ENCODE measurements at regions not wholly inside any gene's neighbourhood (a gene's known extent, or its start where the extent isn't known, plus 50 kb on each side); places are given as distances from the start of the nearest gene placed in this dataset.

DNA sequence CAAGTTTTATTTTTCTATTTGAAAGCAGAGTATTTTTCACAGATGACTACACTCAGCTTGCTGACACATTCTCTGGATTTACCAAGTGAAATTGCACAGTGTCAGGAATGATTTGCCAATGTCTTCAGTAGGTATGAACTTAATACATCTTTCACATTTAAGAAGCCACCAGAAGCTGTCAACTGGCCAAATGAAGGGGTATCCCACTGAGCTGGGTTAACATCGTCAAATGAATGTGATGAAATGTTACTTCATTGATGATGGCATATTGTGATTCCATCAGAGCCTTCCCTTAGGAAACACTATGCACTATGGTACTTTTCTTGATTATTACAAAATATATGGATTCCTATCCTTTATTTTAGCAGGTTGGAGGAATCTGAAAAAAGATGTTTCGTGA is 592.3 kb downstream of the FGF9 start:
- Histone ChIP-seq H3K9me3 (replicated peaks in 1 of 11) (peaks cover 2 to 45% (median 27%) of the 10 kb centered on the region in 11 experiments; a peak in 15 of 22 replicates), H3K9ac (no peak overlapping the region), H4K20me1 (no peaks in the 10 kb centered on the region), H3K27ac (no peak overlapping the region), H3K36me3 (no peaks in the 10 kb centered on the region), H3K27me3 (no peaks in the 10 kb centered on the region), H3K4me2 (peak overlapping the region in 3 of 11 experiments; percentile 6 to 35 (median 27); a peak in 1 of 22 replicates), H3K4me3 (no peak overlapping the region), H3K4me1 (peaks cover 0 to 18% (median 12%) of the 10 kb centered on the region in 10 experiments; a peak in 13 of 20 replicates)
- TF ChIP-seq Cebpa-rat (IDR thresholded peaks at IDR 0.05) = no peak

DNA sequence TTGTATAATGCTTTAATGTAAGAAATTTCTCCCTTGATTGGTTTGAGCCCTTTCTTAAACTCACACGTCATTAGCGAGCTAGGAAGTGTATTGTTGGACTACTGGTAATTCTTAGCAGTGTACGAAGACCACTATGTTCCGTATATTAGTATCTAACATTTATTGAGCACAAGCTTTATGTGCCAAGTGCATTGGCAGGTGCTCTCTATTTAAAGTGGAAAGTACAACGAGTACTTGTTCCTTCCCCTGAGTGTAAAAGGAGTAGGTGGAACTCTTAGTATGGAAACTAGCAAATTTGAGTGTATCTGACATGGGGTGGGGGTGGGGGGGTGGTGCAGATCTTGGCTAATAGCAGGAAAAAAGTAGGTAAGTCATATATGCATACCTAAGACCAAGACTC is 594.7 kb downstream of the FGF9 start:
- Histone ChIP-seq H4K20me1 (no peaks in the 10 kb centered on the region), H3K27ac (no peak overlapping the region), H3K36me3 (no peaks in the 10 kb centered on the region), H3K27me3 (no peaks in the 10 kb centered on the region), H3K4me3 (no peak overlapping the region), H3K9me3 (replicated peaks in 1 of 11) (peaks cover 0 to 49% (median 20%) of the 10 kb centered on the region in 11 experiments; a peak in 16 of 22 replicates), H3K9ac (no peak overlapping the region), H3K4me1 (peaks cover 0 to 18% (median 12%) of the 10 kb centered on the region in 10 experiments; a peak in 13 of 20 replicates), H3K4me2 (no peak overlapping the region)
- TF ChIP-seq Cebpa-rat (IDR thresholded peaks at IDR 0.05) = no peak

DNA sequence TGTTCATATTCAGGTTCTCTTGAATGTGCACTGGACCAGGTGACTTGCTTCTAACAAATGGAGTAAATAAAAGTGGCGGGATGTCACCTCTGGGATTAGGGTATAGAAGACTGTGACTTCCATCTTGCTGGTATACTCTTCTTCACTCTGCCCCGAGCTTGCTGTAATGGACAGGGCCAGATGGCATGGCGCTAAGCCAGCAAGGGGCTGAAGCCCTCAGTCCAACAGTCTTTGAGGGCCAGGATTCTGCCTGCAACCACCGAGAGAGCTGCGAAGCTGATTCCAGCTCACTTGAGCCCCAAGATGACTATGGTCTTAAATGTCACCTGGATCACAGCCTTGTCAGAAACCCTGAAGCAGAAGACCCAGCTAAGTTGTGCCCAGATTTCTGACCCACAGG is 600.0 kb downstream of the FGF9 start:
- H3K4me3 ChIP-seq = no peak overlapping the region
- H3K9me3 ChIP-seq (replicated peaks in 1 of 11) = peaks cover 0 to 56% (median 28%) of the 10 kb centered on the region in 11 experiments; a peak in 18 of 22 replicates
- H3K9ac ChIP-seq = no peak overlapping the region
- no peak overlapping the region for H3K4me2 ChIP-seq
- H3K27me3 ChIP-seq = no peaks in the 10 kb centered on the region
- TF ChIP-seq Cebpa-rat (IDR thresholded peaks at IDR 0.05) = no peak
- no peaks in the 10 kb centered on the region for H3K36me3 ChIP-seq
- no peak overlapping the region for H3K27ac ChIP-seq
- peaks cover 0 to 24% (median 5%) of the 10 kb centered on the region in 10 experiments; a peak in 10 of 20 replicates for H3K4me1 ChIP-seq
- no peaks in the 10 kb centered on the region for H4K20me1 ChIP-seq

DNA sequence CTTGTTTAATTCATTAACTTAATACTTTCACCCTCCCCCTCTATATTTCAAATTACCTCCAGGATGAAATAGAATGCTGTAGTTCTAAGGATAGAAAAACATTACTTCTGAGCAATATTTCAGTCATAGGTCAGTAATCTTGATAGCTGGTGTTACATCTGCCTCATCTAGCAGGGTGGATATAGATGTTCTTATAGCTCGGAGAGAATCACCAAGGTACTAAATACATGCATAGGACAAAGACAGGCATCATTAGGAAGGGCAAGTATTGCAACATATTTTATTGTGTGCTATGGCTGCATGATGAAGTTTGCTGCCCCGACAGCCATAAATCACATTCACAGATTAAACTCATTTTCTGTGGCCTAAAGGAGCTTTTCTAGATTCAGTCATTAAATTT is 601.0 kb downstream of the FGF9 start:
- Histone ChIP-seq H3K9ac (no peak overlapping the region), H3K27me3 (no peaks in the 10 kb centered on the region), H4K20me1 (no peaks in the 10 kb centered on the region), H3K4me1 (peaks cover 0 to 24% (median 5%) of the 10 kb centered on the region in 10 experiments; a peak in 10 of 20 replicates), H3K4me2 (peak overlapping the region in 6 of 11 experiments; percentile 8 to 59 (median 16); a peak in 7 of 22 replicates), H3K4me3 (no peak overlapping the region), H3K27ac (no peak overlapping the region), H3K9me3 (replicated peaks in 1 of 11) (peaks cover 0 to 55% (median 30%) of the 10 kb centered on the region in 11 experiments; a peak in 17 of 22 replicates), H3K36me3 (no peaks in the 10 kb centered on the region)
- TF ChIP-seq Cebpa-rat (IDR thresholded peaks at IDR 0.05) = peak in 1 of 11 experiments; percentile 51; a peak in 1 of 22 replicates

DNA sequence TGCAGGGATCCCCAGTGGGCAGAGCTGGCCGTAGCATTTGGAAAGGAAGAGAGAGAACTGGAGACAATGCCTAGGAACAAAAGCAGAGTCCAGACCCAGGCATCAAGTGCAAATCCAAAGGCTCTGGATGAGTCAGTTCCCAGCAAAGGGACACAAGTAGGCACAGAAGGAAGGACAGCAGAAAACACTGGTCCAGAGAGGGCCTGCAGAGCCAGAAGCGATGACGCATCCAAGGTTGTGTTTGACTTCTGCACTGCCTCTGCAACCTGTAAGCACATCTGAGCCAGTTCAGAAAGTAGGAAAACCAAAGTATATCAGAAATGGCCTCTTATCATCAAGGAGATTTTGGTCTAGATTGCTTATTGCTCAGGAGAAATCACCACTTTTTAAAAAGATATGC is 604.5 kb downstream of the FGF9 start:
- Histone ChIP-seq H4K20me1 (no peaks in the 10 kb centered on the region), H3K36me3 (no peaks in the 10 kb centered on the region), H3K9ac (no peak overlapping the region), H3K27ac (no peak overlapping the region), H3K27me3 (no peaks in the 10 kb centered on the region), H3K9me3 (replicated peaks in 1 of 11) (peaks cover 0 to 36% (median 11%) of the 10 kb centered on the region in 11 experiments; a peak in 14 of 22 replicates), H3K4me1 (peaks cover 6 to 45% (median 19%) of the 10 kb centered on the region in 10 experiments; a peak in 15 of 20 replicates), H3K4me2 (peak overlapping the region in 6 of 11 experiments; percentile 2 to 37 (median 24); a peak in 5 of 22 replicates), H3K4me3 (no peak overlapping the region)
- no peak for TF ChIP-seq Cebpa-rat (IDR thresholded peaks at IDR 0.05)

DNA sequence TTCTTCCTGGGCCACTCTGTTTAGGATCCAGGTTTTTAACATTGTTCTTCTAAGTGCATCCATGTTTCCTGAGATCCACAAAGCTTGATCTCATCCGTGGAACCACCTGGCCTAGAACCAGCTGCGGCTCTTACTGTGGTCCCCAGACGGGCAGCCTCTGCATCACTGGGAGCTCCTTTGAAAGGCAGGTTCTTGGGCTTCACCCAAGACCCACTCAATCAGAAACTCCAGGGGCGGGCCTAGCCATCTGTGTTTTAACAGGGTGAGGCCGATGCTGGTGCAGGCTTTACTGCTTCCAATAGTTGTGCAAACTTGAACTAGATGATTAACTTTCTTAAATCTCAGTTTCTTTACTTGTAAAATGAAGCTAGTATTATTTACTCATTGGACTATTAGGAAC is 605.7 kb downstream of the FGF9 start:
- no peak overlapping the region for H3K9ac ChIP-seq

DNA sequence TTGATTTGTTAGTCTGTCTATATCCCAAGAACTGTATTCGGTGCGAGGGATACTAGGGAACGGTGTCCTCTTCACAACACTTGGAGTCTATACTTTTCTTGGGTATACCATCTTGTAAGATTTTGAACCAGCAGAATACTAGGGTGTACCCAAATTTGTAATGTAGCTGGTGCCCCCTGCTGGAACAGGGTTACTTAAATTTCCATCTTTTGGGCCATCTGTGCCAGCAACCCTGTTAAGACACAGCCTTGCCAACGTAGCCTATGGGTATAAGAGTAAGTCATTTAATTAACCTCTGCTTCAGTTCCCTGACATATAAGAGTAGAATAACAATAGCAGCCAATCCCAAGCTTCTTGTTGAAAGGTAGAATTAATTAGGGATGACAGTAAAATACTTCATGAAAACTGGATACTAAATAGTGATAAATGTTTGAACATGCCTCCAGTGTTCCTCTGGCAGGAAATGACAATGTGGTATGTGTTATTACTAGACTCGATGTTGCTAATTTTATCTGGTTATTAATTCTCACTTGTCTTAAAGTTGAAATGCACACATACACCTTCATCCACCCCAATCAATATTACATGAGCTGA is 607.6 kb downstream of the FGF9 start:
- Histone ChIP-seq H4K20me1 (no peaks in the 10 kb centered on the region), H3K9ac (no peak overlapping the region), H3K4me2 (peak overlapping the region; percentile 1 to 44 (median 24); a peak in 17 of 22 replicates), H3K4me3 (no peak overlapping the region), H3K27me3 (no peaks in the 10 kb centered on the region), H3K9me3 (replicated peaks in 1 of 11) (peaks cover 0 to 42% (median 11%) of the 10 kb centered on the region in 11 experiments; a peak in 14 of 22 replicates), H3K4me1 (peaks cover 6 to 29% (median 15%) of the 10 kb centered on the region in 10 experiments; a peak in 15 of 20 replicates), H3K27ac (no peak overlapping the region), H3K36me3 (no peaks in the 10 kb centered on the region)
- TF ChIP-seq Cebpa-rat (IDR thresholded peaks at IDR 0.05) = no peak

More for the DNA sequence above, 605.7 kb downstream of the FGF9 start:
- Histone ChIP-seq H4K20me1 (no peaks in the 10 kb centered on the region), H3K36me3 (no peaks in the 10 kb centered on the region), H3K9me3 (replicated peaks in 1 of 11) (peaks cover 0 to 41% (median 11%) of the 10 kb centered on the region in 11 experiments; a peak in 14 of 22 replicates), H3K27ac (no peak overlapping the region), H3K27me3 (no peaks in the 10 kb centered on the region), H3K4me1 (peaks cover 6 to 42% (median 19%) of the 10 kb centered on the region in 10 experiments; a peak in 15 of 20 replicates), H3K4me3 (no peak overlapping the region), H3K4me2 (no peak overlapping the region)
- TF ChIP-seq Cebpa-rat (IDR thresholded peaks at IDR 0.05) = no peak

DNA sequence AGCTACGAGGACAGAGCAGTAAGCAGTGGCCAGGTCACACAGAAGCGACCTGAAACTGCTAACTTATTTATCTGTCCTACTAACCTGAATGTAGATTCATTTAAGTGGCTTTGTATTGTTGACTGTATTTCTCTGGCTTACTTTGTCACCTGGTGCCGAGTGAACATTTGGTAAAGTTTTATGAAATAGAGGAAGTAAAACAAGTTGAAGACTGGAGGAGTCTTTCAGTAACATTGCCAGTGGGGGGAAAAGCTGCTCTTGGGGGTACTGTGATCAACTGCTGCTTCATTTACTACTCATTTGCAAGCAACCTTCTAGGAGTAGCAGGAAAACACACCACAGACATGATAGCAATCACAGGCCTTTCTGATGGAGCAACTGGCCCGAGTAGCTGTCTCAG is 615.0 kb downstream of the FGF9 start:
- no peak for TF ChIP-seq Cebpa-rat (IDR thresholded peaks at IDR 0.05)
- Histone ChIP-seq H3K9ac (no peak overlapping the region), H3K27ac (no peak overlapping the region), H3K4me3 (no peak overlapping the region), H3K4me2 (peak overlapping the region in 2 of 11 experiments; percentile 25 to 45; a peak in 4 of 22 replicates), H3K36me3 (no peaks in the 10 kb centered on the region), H3K9me3 (replicated peaks in 1 of 11) (peaks cover 10 to 61% (median 34%) of the 10 kb centered on the region in 11 experiments), H3K4me1 (peaks cover 5 to 31% (median 17%) of the 10 kb centered on the region in 10 experiments; a peak in 15 of 20 replicates), H3K27me3 (no peaks in the 10 kb centered on the region), H4K20me1 (no peaks in the 10 kb centered on the region)

DNA sequence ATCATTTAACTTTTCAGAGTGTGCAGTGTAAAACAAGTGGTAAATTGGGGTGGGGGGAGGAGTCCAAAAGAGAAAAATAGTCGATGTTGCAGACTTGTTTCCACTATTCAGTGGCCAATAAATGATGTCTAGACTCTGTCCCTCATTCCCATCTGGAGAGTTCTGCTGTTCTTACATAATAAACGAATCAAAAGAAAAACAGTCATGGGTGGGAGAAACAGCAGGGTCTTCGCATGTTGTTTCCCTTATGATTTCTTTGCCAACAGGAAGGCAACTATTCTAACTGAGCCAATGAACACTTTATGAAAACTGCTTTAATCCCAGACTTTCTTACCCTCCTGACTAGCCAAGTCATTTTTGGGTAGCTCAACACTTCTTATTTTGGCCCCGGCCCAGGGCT is 615.5 kb downstream of the FGF9 start:
- H3K4me3 ChIP-seq = no peak overlapping the region
- no peaks in the 10 kb centered on the region for H3K36me3 ChIP-seq
- no peak for TF ChIP-seq Cebpa-rat (IDR thresholded peaks at IDR 0.05)
- H3K9ac ChIP-seq = no peak overlapping the region
- H3K9me3 ChIP-seq (replicated peaks in 1 of 11) = peaks cover 10 to 60% (median 36%) of the 10 kb centered on the region in 11 experiments
- H4K20me1 ChIP-seq = no peaks in the 10 kb centered on the region
- peak overlapping the region in 2 of 11 experiments; percentile 25 to 45; a peak in 5 of 22 replicates for H3K4me2 ChIP-seq
- no peak overlapping the region for H3K27ac ChIP-seq
- H3K4me1 ChIP-seq = peaks cover 5 to 31% (median 17%) of the 10 kb centered on the region in 10 experiments; a peak in 15 of 20 replicates
- no peaks in the 10 kb centered on the region for H3K27me3 ChIP-seq

Data from BLaER1 treated with 17β-estradiol and CSF1 and Interleukin-3, amounts not matched to agents 10 nM and 100 nM (cell line).